Nucleus accumbens (tissue), 56 donors: ENCODE measurements at regions not wholly inside any gene's neighbourhood (a gene's known extent, or its start where the extent isn't known, plus 50 kb on each side); places are given as distances from the start of the nearest gene placed in this dataset.

Experiments
- DNase-seq, 56 donors: peaks; one replicate each; lab custom pipeline; 2025; lab: John Stamatoyannopoulos, UW

DNA sequence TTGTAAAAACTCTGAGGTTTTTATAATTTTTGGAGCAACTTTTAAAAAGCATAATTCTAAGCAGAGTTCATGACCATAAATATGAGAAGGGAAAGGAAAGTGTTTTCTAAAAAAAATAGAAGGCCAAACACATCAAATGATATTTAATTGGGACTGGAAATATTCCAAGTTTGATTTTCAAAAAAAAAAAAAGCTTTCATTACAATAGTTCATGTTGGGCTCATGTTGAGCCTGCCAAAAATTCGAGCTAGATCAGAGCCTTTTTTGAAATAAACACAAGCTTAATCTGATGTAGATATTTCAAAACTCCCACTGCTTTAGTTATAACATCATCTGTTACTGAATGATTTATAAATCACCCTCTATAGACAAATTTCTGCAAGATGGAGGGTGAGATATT, 163.4 kb upstream of the DEFB112 start:
- DNase-seq: no peak

- DNase-seq: no peak
Measured at GRCh38 chr6:50214937-50215336, 165.2 kb upstream of the DEFB112 start.

GRCh38 chr6:50217841-50218240, 168.1 kb upstream of the DEFB112 start:
- DNase-seq: no peak

DNA sequence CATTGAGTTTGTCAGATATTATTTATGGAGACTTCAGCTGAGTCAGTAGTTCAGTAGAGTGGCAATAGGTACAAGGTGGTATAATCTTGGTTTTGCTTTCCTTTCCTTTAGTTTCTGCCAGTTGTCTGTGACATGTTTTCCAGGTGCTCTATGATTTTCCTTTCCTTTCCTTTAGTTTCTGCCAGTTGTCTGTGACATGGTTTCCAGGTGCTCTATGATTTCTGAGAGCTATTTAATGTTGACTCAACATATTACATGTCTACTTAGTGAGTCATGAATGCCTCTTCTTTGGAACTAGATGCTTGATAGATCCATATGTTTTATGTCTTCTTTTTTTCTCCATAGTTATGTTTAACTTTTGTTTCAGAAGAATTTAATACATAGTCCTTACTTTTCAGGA, 186.4 kb upstream of the DEFB112 start:
- DNase-seq: no peak

DNA sequence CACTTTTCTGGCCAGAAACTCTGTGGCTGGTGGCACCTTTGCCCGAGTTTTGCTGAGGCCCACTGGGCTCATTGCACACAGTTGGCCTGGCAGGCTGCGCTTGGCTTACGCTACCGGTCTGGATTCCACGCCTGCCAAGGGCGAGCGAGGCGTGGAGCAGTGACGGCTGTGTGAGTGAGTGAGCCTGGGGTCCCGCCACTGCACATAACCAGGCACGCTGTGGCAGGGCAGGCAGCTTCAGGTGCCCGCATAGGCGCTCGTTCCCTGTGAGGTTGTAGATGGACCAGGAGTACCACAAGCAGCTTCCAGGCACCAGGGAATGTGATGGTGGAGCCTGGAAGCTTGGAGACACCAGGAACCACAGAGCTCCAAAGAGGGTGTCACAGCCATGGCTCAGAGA, 190.1 kb upstream of the DEFB112 start:
- DNase-seq: no peak

GRCh38 chr6:50240986-50241385, 191.3 kb upstream of the DEFB112 start:
- DNase-seq: no peak

DNA sequence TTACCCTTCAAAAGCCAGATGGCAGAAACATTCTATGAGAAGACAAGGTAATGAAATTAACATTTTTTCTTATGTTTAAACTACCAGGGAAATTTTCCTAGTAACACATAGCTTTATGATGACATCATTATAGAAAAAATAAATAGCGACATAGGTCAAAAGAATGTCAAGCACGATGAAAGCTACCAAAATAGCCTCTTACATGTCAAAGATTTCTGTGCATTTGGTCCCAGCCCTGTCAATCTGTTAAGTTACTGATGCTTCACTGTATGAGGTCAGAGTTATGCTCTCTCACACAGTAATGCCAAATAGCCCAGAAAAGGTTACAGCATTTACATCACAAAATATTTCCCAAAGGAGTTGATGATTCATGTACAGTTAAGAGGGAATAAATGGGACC, 199.8 kb upstream of the DEFB112 start:
- no peak for DNase-seq

GRCh38 chr6:50257322-50257721, 207.6 kb upstream of the DEFB112 start:
- DNase-seq: no peak

DNA sequence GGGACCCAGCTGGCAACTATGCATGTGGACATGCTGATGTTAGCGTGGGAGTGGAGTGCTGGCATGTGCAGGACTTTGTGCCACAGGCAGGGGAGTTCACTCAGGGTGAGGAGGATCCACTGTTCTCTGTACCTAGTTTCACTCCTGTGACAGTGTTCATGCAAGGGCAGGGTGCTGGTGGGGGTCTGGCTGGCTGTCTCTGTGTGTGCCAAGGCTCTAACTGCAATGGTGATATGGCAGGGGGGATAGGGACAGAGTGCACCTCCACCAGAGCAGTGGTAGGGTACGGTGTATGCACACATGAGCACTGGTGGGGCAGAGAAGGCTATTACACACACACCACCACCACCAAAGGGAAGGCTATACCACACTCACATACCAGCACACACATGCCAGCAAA, 210.2 kb upstream of the DEFB112 start:
- DNase-seq: no peak

DNA sequence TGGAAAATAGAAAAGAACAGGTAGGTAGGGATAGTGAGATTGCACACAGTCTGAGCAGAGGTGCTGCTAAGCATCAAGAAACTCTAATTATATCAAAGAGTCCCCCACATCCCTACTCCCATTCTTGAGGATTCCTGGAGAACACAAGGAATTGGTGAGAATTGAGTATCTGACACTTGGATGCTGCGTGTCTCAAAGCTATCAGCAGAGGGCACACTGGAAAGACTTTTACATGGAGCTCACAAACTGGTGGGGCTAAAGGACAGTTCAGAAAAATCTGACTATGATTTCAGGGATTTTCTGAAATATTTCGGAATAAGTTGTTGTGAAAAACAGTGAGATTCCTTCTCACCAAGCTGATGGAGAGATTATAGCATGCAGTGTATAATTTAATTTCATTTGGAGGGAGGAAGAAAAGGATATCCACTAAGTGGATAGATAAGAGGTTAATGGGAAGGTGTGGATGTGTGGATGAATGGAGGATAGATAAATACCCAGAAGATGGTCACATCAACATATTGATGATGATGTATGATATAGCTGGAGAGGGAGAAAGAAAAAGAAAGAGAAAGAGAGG, 215.4 kb upstream of the DEFB112 start:
- no peak for DNase-seq

DNA sequence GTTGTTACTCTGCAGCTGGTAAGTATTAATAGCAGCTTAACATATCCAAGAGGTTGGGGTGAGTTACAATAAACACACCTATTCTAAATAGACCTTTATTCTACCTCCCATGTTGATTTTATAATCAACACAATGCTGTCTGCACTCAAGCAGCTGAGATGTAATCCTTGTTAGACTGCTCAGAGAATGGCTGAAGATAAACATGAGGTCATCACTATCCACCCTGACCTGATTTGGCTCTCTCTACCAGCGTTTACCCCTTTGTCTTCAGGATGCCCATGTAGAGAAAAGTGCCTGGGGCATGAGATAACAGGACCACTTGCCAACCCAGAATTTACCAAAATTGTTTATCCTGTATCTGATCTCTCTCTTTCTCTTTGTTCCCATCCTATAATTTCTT, 220.7 kb upstream of the DEFB112 start:
- no peak for DNase-seq

GRCh38 chr6:50271266-50271665, 221.5 kb upstream of the DEFB112 start:
- no peak for DNase-seq

GRCh38 chr6:50271817-50272216, 222.1 kb upstream of the DEFB112 start:
- DNase-seq: no peak

GRCh38 chr6:50272611-50273010, 222.9 kb upstream of the DEFB112 start:
- DNase-seq: no peak

GRCh38 chr6:50276771-50277261, 227.1 kb upstream of the DEFB112 start:
- no peak for DNase-seq

- no peak for DNase-seq
Measured at GRCh38 chr6:50277774-50278173, 228.0 kb upstream of the DEFB112 start.

GRCh38 chr6:50278663-50279062, 228.9 kb upstream of the DEFB112 start:
- no peak for DNase-seq

- no peak for DNase-seq
Measured at GRCh38 chr6:50285735-50286134, 236.0 kb upstream of the DEFB112 start.

DNA sequence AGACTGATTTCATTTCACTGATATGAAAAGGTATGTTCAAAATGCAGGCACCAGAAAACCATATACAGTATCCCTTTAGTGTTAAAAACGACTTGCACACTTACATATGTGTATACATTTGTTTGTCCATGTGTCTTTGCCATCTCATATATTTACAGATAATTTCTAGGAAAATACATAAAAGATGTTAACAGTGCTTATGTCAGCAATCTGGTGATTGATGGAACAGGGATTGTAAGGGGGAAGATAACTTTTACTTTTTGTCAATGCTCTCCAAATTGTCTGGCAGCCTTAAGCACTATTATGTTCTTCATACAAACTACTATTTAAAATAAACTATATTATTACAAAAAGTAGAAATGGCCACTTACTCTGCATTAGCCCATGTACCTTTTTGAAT, 238.5 kb upstream of the DEFB112 start:
- no peak for DNase-seq

DNA sequence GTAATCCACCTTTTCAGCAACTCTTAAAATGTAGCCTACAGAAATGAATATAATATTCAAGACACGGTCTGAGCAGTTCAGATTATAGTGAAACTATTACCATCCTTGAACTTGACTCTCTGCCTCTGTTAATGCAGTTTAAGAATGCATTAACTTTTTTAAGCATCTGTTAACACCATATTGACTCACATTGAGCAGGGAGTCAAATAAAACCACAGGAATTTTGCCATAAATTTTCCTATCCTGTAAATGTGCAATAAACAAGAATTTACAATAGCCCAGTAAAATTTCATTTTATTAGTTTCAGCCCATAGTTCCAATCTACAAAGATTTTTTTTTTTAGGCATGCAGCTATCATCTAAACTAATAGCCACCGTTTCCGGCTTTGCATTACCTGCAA, 239.2 kb upstream of the DEFB112 start:
- no peak for DNase-seq

DNA sequence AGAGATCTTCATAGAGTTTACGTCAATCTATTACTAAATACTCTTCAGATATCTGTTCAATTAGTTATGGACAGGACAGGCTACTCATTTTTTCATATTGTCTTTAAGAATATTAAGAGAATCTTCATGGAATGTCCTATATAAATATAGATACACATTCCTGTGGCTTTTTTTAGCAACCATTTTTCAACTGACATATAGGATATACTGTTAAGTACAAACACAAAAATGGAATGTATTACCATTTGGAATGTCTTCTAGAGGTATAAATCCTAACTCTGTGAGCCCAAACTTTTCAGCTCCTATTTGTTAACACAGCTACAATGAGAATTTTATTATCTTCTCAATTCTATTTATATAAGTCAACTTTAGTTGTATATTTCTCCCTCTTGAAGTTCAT, 239.6 kb upstream of the DEFB112 start:
- DNase-seq: no peak

DNA sequence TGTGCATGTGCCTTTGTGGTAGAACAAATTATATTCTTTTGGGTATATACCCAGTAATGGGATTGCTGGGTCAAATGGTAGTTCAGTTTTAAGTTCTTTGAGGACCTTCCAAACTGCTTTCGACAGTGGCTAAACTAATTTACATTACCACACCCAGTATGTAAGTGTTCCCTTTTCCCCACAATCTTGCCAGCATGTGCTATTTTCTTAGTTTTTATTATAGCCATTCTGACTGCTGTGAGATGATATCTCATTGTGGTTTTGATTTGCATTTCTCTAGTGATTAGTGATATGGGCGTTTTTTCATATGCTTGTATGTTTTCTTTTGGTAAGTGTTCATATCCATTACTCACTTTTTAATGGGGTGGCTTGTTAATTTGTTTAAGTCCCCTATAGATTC, 251.6 kb upstream of the DEFB112 start:
- no peak for DNase-seq

DNA sequence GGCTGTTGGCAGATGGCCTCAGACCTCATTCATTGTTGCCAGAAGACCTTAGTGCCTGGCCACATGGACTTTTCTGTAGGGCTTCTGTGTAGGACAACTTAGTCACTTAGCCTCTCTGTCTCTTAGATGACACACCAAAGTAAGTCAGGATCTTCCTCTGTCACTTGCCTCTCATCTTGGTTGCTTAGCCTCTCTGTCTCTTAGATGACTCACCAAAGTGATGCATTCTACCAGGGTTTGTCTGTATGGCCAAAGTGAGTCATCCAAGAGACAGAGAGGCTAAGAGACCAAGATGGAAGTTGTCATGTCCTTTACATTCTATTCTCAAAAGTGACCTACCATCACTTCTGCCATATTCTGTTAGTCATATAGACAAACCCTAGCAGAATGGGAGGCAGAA, 255.9 kb upstream of the DEFB112 start:
- no peak for DNase-seq
